SH-SY5Y (cell line): ENCODE measurements at regions not wholly inside any gene's neighbourhood (a gene's known extent, or its start where the extent isn't known, plus 50 kb on each side); places are given as distances from the start of the nearest gene placed in this dataset.

ENCODE experiments used
- GATA2 ChIP-seq: IDR thresholded peaks from 2 replicates; pipeline ENCODE4 v1.6.1; 2011; ENCODE audit warnings: mild to moderate bottlenecking, low read depth, low read length
- GATA3 ChIP-seq: IDR thresholded peaks from 2 replicates; pipeline ENCODE4 v1.6.1; 2011; ENCODE audit warnings: low read depth, mild to moderate bottlenecking, low read length, moderate library complexity

GRCh38 chr4:169933531-169933930, 92.7 kb downstream of the MFAP3L start:
- TF ChIP-seq GATA3 (no peak), GATA2 (no peak)
